ENCODE measurements at regions not wholly inside any gene's neighbourhood (a gene's known extent, or its start where the extent isn't known, plus 50 kb on each side); places are given as distances from the start of the nearest gene placed in this dataset.
"Not testable (repeated sequence)": the region's sequence is repeated elsewhere in the genome, so short reads cannot be mapped to it uniquely, and the experiment has no call there.

GRCh38 chr19:28326746-28327145 lies 886.2 kb downstream of the UQCRFS1 start:
- DNase-seq (ENCODE audit: low spot score in 2 of 2) (no peak), FAIRE-seq (no peak)

- DNase-seq (ENCODE audit: low spot score in 2 of 2) (no peak), FAIRE-seq (no peak)
Measured at GRCh38 chr19:28324275-28325060, 888.5 kb downstream of the UQCRFS1 start.

- no peak for FAIRE-seq
Measured at GRCh38 chr19:28322945-28323344, 890.0 kb downstream of the UQCRFS1 start.

GRCh38 chr19:28322491-28322890 lies 890.5 kb downstream of the UQCRFS1 start:
- DNase-seq (ENCODE audit: low spot score in 2 of 2) (no peak), FAIRE-seq (no peak)

More at GRCh38 chr19:28322945-28323344, 890.0 kb downstream of the UQCRFS1 start:
- DNase-seq (ENCODE audit: low spot score in 2 of 2): no peak

GRCh38 chr19:28319918-28320317 lies 893.0 kb downstream of the UQCRFS1 start:
- DNase-seq (ENCODE audit: low spot score in 2 of 2) (no peak), FAIRE-seq (no peak)

- FAIRE-seq: no peak
Measured at GRCh38 chr19:28319227-28319626, 893.7 kb downstream of the UQCRFS1 start.

GRCh38 chr19:28318469-28319179 lies 894.3 kb downstream of the UQCRFS1 start:
- FAIRE-seq (no peak), DNase-seq (ENCODE audit: low spot score in 2 of 2) (no peak)

More at GRCh38 chr19:28319227-28319626, 893.7 kb downstream of the UQCRFS1 start:
- no peak for DNase-seq (ENCODE audit: low spot score in 2 of 2)

- FAIRE-seq (no peak), DNase-seq (ENCODE audit: low spot score in 2 of 2) (no peak)
Measured at GRCh38 chr19:28316464-28316863, 896.5 kb downstream of the UQCRFS1 start.

- FAIRE-seq (no peak), DNase-seq (ENCODE audit: low spot score in 2 of 2) (no peak)
Measured at GRCh38 chr19:28314756-28315155, 898.2 kb downstream of the UQCRFS1 start.

- no peak for DNase-seq (ENCODE audit: low spot score in 2 of 2)
- FAIRE-seq: no peak
Measured at GRCh38 chr19:28314287-28314686, 898.7 kb downstream of the UQCRFS1 start.

GRCh38 chr19:28313633-28314032 lies 899.3 kb downstream of the UQCRFS1 start:
- DNase-seq (ENCODE audit: low spot score in 2 of 2) (no peak), FAIRE-seq (no peak)

- FAIRE-seq: no peak
- DNase-seq (ENCODE audit: low spot score in 2 of 2): no peak
Measured at GRCh38 chr19:28312269-28312668, 900.7 kb downstream of the UQCRFS1 start.

GRCh38 chr19:28310829-28311228 lies 902.1 kb downstream of the UQCRFS1 start:
- DNase-seq (ENCODE audit: low spot score in 2 of 2); FAIRE-seq: not testable (repeated sequence)

GRCh38 chr19:28309070-28309469 lies 903.9 kb downstream of the UQCRFS1 start:
- FAIRE-seq: no peak
- DNase-seq (ENCODE audit: low spot score in 2 of 2): no peak

GRCh38 chr19:28307963-28308362 lies 905.0 kb downstream of the UQCRFS1 start:
- no peak for DNase-seq (ENCODE audit: low spot score in 2 of 2)
- no peak for FAIRE-seq

- FAIRE-seq: no peak
- no peak for DNase-seq (ENCODE audit: low spot score in 2 of 2)
Measured at GRCh38 chr19:28307487-28307886, 905.5 kb downstream of the UQCRFS1 start.

GRCh38 chr19:28305513-28305912 lies 907.4 kb downstream of the UQCRFS1 start:
- FAIRE-seq: no peak
- no peak for DNase-seq (ENCODE audit: low spot score in 2 of 2)

- FAIRE-seq: no peak
Measured at GRCh38 chr19:28303502-28303901, 909.4 kb downstream of the UQCRFS1 start.

GRCh38 chr19:28301961-28302360 lies 911.0 kb downstream of the UQCRFS1 start:
- FAIRE-seq (no peak), DNase-seq (ENCODE audit: low spot score in 2 of 2) (no peak)

More at GRCh38 chr19:28303502-28303901, 909.4 kb downstream of the UQCRFS1 start:
- DNase-seq (ENCODE audit: low spot score in 2 of 2): no peak

GRCh38 chr19:28301463-28301862 lies 911.5 kb downstream of the UQCRFS1 start:
- DNase-seq (ENCODE audit: low spot score in 2 of 2) (no peak), FAIRE-seq (no peak)

- FAIRE-seq (no peak), DNase-seq (ENCODE audit: low spot score in 2 of 2) (no peak)
Measured at GRCh38 chr19:28299649-28300048, 913.3 kb downstream of the UQCRFS1 start.

Data from frontal cortex (tissue), 3 donors.